ENCODE measurements at regions not wholly inside any gene's neighbourhood (a gene's known extent, or its start where the extent isn't known, plus 50 kb on each side); places are given as distances from the start of the nearest gene placed in this dataset.

- peak overlapping the region; percentile 50 for H3K4me3 ChIP-seq
- H3K27ac ChIP-seq: peak overlapping the region; percentile 65
- no peaks in the 10 kb centered on the region for H3K9me3 ChIP-seq (ENCODE audit: low read depth, low read length)
- no peak for DNase-seq (ENCODE audit: low read depth, low spot score)
- no peak overlapping the region for H3K9ac ChIP-seq (ENCODE audit: insufficient read length)
- no peaks in the 10 kb centered on the region for H3K36me3 ChIP-seq (ENCODE audit: insufficient read depth, low read length)
- TF ChIP-seq POLR2AphosphoS5 (IDR thresholded peaks at IDR 0.05; ENCODE audit: borderline replicate concordance, low read depth, low read length): no peak
- TF ChIP-seq FOXP2 (optimal IDR thresholded peaks at IDR 0.05; ENCODE audit: control extremely low read depth, extremely low read length, insufficient read depth): no peak
- no peak for TF ChIP-seq EZH2 (IDR thresholded peaks at IDR 0.05)
Observed at GRCh38 chr4:165740911-165741310, 132.1 kb upstream of the TLL1 start.

- Histone ChIP-seq H3K4me3 (no peak overlapping the region), H3K36me3 (ENCODE audit: insufficient read depth, low read length) (no peaks in the 10 kb centered on the region), H3K9ac (ENCODE audit: insufficient read length) (no peak overlapping the region), H3K27ac (peak overlapping the region; percentile 92), H3K9me3 (ENCODE audit: low read depth, low read length) (no peaks in the 10 kb centered on the region)
- TF ChIP-seq EZH2 (IDR thresholded peaks at IDR 0.05) (no peak), FOXP2 (optimal IDR thresholded peaks at IDR 0.05; ENCODE audit: control extremely low read depth, extremely low read length, insufficient read depth) (no peak), POLR2AphosphoS5 (IDR thresholded peaks at IDR 0.05; ENCODE audit: borderline replicate concordance, low read depth, low read length) (no peak)
- DNase-seq (ENCODE audit: low read depth, low spot score): no peak
Observed at GRCh38 chr4:165743422-165743821, 129.6 kb upstream of the TLL1 start.

GRCh38 chr4:165744370-165744769 is 128.7 kb upstream of the TLL1 start:
- peak; percentile 86 for DNase-seq (ENCODE audit: low read depth, low spot score)
- no peaks in the 10 kb centered on the region for H3K9me3 ChIP-seq (ENCODE audit: low read depth, low read length)
- TF ChIP-seq EZH2 (IDR thresholded peaks at IDR 0.05): no peak
- TF ChIP-seq FOXP2 (optimal IDR thresholded peaks at IDR 0.05; ENCODE audit: control extremely low read depth, extremely low read length, insufficient read depth): no peak
- peak; percentile 36; the same call in 1 of the 2 replicates for TF ChIP-seq POLR2AphosphoS5 (IDR thresholded peaks at IDR 0.05; ENCODE audit: borderline replicate concordance, low read depth, low read length)
- H3K27ac ChIP-seq: peak overlapping the region; percentile 92
- H3K4me3 ChIP-seq: peak overlapping the region; percentile 57
- H3K9ac ChIP-seq (ENCODE audit: insufficient read length): peak overlapping the region; percentile 44
- H3K36me3 ChIP-seq (ENCODE audit: insufficient read depth, low read length): no peaks in the 10 kb centered on the region

DNA sequence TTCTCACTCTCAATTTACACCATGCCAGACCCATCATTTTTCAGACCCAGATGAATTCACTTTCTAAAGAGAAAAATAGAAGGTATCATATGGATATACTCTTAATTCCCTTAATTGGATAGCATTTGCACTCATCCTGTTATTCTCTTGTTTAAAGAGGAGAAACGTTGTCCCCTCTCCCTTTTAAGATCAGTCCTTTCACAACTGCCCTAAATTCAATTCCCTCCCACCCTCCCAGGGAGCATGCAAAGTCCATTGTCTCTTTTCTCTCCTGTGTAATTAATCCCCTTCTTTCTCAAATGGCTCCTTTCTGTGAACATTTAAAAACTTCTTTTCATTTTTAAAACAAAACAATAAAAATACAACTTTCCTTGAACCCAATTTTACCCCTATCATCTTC is 124.7 kb upstream of the TLL1 start:
- Histone ChIP-seq H3K27ac (no peak overlapping the region), H3K4me3 (no peak overlapping the region), H3K9me3 (ENCODE audit: low read depth, low read length) (no peaks in the 10 kb centered on the region), H3K36me3 (ENCODE audit: insufficient read depth, low read length) (no peaks in the 10 kb centered on the region), H3K9ac (ENCODE audit: insufficient read length) (no peak overlapping the region)
- DNase-seq (ENCODE audit: low read depth, low spot score): no peak
- TF ChIP-seq FOXP2 (optimal IDR thresholded peaks at IDR 0.05; ENCODE audit: control extremely low read depth, extremely low read length, insufficient read depth): no peak
- TF ChIP-seq POLR2AphosphoS5 (IDR thresholded peaks at IDR 0.05; ENCODE audit: borderline replicate concordance, low read depth, low read length): no peak
- TF ChIP-seq EZH2 (IDR thresholded peaks at IDR 0.05): no peak

- Histone ChIP-seq H3K36me3 (ENCODE audit: insufficient read depth, low read length) (no peaks in the 10 kb centered on the region), H3K4me3 (no peak overlapping the region), H3K9me3 (ENCODE audit: low read depth, low read length) (no peaks in the 10 kb centered on the region), H3K27ac (no peak overlapping the region), H3K9ac (ENCODE audit: insufficient read length) (no peak overlapping the region)
- TF ChIP-seq EZH2 (IDR thresholded peaks at IDR 0.05) (no peak), FOXP2 (optimal IDR thresholded peaks at IDR 0.05; ENCODE audit: control extremely low read depth, extremely low read length, insufficient read depth) (no peak), POLR2AphosphoS5 (IDR thresholded peaks at IDR 0.05; ENCODE audit: borderline replicate concordance, low read depth, low read length) (no peak)
- DNase-seq (ENCODE audit: low read depth, low spot score): no peak
Observed at GRCh38 chr4:165751882-165752281, 121.2 kb upstream of the TLL1 start.

- H3K9ac ChIP-seq (ENCODE audit: insufficient read length): no peak overlapping the region
- TF ChIP-seq FOXP2 (optimal IDR thresholded peaks at IDR 0.05; ENCODE audit: control extremely low read depth, extremely low read length, insufficient read depth): no peak
- TF ChIP-seq EZH2 (IDR thresholded peaks at IDR 0.05): no peak
- no peak for TF ChIP-seq POLR2AphosphoS5 (IDR thresholded peaks at IDR 0.05; ENCODE audit: borderline replicate concordance, low read depth, low read length)
- H3K9me3 ChIP-seq (ENCODE audit: low read depth, low read length): no peaks in the 10 kb centered on the region
- DNase-seq (ENCODE audit: low read depth, low spot score): no peak
- no peak overlapping the region for H3K4me3 ChIP-seq
- no peak overlapping the region for H3K27ac ChIP-seq
- no peaks in the 10 kb centered on the region for H3K36me3 ChIP-seq (ENCODE audit: insufficient read depth, low read length)
Observed at GRCh38 chr4:165754664-165755063, 118.4 kb upstream of the TLL1 start.

DNA sequence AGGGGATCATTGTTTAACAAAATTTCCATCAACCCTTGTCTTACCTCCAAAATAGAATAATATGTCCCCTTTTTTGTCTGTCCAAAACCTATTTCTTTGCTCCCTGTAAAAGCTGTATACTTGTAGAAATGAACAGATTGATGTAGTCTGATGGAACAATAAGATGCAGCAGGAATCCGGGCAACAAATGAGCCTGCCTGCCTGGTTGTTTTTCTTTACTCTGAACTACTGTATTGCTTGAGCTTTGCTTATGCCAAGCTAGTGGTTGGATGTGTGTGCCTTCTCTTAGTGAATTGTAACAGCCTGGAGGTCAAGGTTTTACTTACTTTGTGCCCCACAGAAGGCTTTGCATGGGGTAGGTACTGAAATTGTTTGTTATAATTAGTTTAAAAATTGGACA is 116.2 kb upstream of the TLL1 start:
- no peak for DNase-seq (ENCODE audit: low read depth, low spot score)
- H3K27ac ChIP-seq: no peak overlapping the region
- H3K9me3 ChIP-seq (ENCODE audit: low read depth, low read length): no peaks in the 10 kb centered on the region
- no peak overlapping the region for H3K9ac ChIP-seq (ENCODE audit: insufficient read length)
- no peak overlapping the region for H3K4me3 ChIP-seq
- TF ChIP-seq FOXP2 (optimal IDR thresholded peaks at IDR 0.05; ENCODE audit: control extremely low read depth, extremely low read length, insufficient read depth) (no peak), POLR2AphosphoS5 (IDR thresholded peaks at IDR 0.05; ENCODE audit: borderline replicate concordance, low read depth, low read length) (no peak), EZH2 (IDR thresholded peaks at IDR 0.05) (no peak)
- no peaks in the 10 kb centered on the region for H3K36me3 ChIP-seq (ENCODE audit: insufficient read depth, low read length)

DNA sequence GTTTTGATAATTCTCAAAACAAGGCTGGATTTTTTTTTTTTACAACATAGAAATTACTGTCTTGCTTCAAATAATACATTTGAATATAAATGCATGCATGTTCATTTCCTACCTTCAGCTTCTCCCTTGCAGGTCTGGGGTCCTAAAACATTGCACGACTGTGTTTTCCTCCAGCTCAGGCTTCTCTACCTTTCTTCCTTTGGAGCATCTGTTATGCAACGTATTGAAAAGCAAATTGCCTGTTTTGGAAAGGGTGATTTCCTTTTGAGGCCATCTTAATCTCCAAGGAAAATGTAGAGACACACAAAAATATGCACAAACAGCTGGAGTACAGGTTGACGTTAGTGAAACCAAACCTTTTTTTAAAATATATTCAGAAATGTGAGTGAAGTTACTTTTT is 115.6 kb upstream of the TLL1 start:
- H3K9me3 ChIP-seq (ENCODE audit: low read depth, low read length): no peaks in the 10 kb centered on the region
- H3K4me3 ChIP-seq: no peak overlapping the region
- no peak overlapping the region for H3K27ac ChIP-seq
- no peak for DNase-seq (ENCODE audit: low read depth, low spot score)
- H3K36me3 ChIP-seq (ENCODE audit: insufficient read depth, low read length): no peaks in the 10 kb centered on the region
- no peak for TF ChIP-seq FOXP2 (optimal IDR thresholded peaks at IDR 0.05; ENCODE audit: control extremely low read depth, extremely low read length, insufficient read depth)
- no peak for TF ChIP-seq EZH2 (IDR thresholded peaks at IDR 0.05)
- no peak for TF ChIP-seq POLR2AphosphoS5 (IDR thresholded peaks at IDR 0.05; ENCODE audit: borderline replicate concordance, low read depth, low read length)
- H3K9ac ChIP-seq (ENCODE audit: insufficient read length): peak overlapping the region; percentile 7

GRCh38 chr4:165758086-165758485 is 115.0 kb upstream of the TLL1 start:
- no peak overlapping the region for H3K4me3 ChIP-seq
- TF ChIP-seq POLR2AphosphoS5 (IDR thresholded peaks at IDR 0.05; ENCODE audit: borderline replicate concordance, low read depth, low read length): no peak
- no peak for TF ChIP-seq FOXP2 (optimal IDR thresholded peaks at IDR 0.05; ENCODE audit: control extremely low read depth, extremely low read length, insufficient read depth)
- no peak for TF ChIP-seq EZH2 (IDR thresholded peaks at IDR 0.05)
- no peak for DNase-seq (ENCODE audit: low read depth, low spot score)
- H3K27ac ChIP-seq: no peak overlapping the region
- H3K9me3 ChIP-seq (ENCODE audit: low read depth, low read length): no peaks in the 10 kb centered on the region
- H3K9ac ChIP-seq (ENCODE audit: insufficient read length): peak overlapping the region; percentile 7
- no peaks in the 10 kb centered on the region for H3K36me3 ChIP-seq (ENCODE audit: insufficient read depth, low read length)
